ENCODE measurements at regions not wholly inside any gene's neighbourhood (a gene's known extent, or its start where the extent isn't known, plus 50 kb on each side); places are given as distances from the start of the nearest gene placed in this dataset.

DNA sequence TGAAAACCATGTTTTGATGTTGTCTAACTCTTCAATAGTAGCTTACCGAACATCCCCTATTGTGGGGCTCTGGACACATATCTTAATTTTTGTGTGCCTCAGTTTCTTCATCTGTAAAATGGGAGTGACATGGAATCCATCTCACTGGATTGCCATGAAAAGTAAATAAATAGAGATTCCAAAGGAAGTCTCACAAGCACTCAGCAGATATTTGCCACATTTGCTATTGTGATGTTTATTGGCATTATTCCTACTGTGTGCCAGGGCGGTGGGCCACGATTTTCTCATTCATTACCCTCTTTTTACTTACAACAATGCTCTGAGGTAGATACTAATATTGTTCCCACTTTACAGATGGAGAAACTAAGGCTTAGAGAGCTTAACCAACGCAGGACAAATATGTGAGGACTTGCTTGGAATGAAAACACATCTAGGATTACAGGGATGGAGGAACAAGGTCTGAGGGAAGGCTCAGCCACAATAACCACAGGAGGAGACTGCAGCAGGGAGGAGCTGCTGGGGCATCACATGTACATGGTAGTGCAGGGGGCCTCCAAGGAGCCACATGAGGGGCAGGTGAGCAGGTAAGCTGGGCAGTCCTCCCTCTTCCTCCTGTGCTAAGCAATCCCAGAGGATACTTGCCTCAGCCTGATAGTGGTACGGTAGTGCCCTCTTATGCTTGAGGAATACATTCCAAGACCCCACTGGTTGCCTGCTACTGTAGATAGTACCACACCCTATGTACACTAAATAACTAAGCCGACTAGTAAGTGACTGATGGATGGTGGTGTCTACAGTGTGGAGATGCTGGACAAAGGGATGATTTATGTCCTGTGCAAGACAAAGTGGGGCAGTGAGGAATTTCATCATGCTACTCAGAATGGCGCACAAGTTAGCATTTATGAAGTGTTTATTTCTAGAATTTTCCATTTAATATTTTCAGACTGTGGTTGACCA, 176.9 kb downstream of the FOXA2 start (continued):
- TF ChIP-seq, protein P1, sequence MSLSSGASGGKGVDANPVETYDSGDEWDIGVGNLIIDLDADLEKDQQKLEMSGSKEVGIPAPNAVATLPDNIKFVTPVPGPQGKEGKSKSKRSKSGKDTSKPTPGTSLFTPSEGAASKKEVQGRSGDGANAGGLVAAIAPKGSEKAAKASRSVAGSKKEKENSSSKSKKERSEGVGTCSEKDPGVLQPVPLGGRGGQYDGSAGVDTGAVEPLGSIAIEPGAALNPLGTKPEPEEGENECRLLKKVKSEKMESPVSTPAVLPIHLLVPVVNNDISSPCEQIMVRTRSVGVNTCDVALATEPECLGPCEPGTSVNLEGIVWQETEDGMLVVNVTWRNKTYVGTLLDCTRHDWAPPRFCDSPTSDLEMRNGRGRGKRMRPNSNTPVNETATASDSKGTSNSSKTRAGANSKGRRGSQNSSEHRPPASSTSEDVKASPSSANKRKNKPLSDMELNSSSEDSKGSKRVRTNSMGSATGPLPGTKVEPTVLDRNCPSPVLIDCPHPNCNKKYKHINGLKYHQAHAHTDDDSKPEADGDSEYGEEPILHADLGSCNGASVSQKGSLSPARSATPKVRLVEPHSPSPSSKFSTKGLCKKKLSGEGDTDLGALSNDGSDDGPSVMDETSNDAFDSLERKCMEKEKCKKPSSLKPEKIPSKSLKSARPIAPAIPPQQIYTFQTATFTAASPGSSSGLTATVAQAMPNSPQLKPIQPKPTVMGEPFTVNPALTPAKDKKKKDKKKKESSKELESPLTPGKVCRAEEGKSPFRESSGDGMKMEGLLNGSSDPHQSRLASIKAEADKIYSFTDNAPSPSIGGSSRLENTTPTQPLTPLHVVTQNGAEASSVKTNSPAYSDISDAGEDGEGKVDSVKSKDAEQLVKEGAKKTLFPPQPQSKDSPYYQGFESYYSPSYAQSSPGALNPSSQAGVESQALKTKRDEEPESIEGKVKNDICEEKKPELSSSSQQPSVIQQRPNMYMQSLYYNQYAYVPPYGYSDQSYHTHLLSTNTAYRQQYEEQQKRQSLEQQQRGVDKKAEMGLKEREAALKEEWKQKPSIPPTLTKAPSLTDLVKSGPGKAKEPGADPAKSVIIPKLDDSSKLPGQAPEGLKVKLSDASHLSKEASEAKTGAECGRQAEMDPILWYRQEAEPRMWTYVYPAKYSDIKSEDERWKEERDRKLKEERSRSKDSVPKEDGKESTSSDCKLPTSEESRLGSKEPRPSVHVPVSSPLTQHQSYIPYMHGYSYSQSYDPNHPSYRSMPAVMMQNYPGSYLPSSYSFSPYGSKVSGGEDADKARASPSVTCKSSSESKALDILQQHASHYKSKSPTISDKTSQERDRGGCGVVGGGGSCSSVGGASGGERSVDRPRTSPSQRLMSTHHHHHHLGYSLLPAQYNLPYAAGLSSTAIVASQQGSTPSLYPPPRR (CRISPR knock-in tag; IDR thresholded peaks at IDR 0.05; ENCODE audit: borderline replicate concordance): no peak
- TF ChIP-seq, protein P2, sequence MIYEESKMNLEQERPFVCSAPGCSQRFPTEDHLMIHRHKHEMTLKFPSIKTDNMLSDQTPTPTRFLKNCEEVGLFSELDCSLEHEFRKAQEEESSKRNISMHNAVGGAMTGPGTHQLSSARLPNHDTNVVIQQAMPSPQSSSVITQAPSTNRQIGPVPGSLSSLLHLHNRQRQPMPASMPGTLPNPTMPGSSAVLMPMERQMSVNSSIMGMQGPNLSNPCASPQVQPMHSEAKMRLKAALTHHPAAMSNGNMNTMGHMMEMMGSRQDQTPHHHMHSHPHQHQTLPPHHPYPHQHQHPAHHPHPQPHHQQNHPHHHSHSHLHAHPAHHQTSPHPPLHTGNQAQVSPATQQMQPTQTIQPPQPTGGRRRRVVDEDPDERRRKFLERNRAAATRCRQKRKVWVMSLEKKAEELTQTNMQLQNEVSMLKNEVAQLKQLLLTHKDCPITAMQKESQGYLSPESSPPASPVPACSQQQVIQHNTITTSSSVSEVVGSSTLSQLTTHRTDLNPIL (CRISPR knock-in tag; IDR thresholded peaks at IDR 0.05): no peak
- TF ChIP-seq PML (IDR thresholded peaks at IDR 0.05; ENCODE audit: low read length) (no peak), POLR3G (IDR thresholded peaks at IDR 0.05; ENCODE audit: extremely low read depth, insufficient read length, insufficient replicate concordance) (no peak), ZFP1 (CRISPR knock-in tag; IDR thresholded peaks at IDR 0.05) (no peak), KAT2B (IDR thresholded peaks at IDR 0.05; ENCODE audit: low read depth, low read length) (no peak), HOXB6 (CRISPR knock-in tag; IDR thresholded peaks at IDR 0.05; ENCODE audit: borderline replicate concordance) (no peak), CBFA2T3 (IDR thresholded peaks at IDR 0.05) (peak; percentile 31; the same call in 1 of the 2 replicates), ATF7 (IDR thresholded peaks at IDR 0.05) (no peak), ZNF12 (CRISPR knock-in tag; IDR thresholded peaks at IDR 0.05) (no peak), MYC (IDR thresholded peaks at IDR 0.05; ENCODE audit: low read depth, low read length) (no peak), MYC (CRISPR knock-in tag; IDR thresholded peaks at IDR 0.05; ENCODE audit: borderline replicate concordance, low read depth) (no peak), ZNF589 (CRISPR knock-in tag; IDR thresholded peaks at IDR 0.05; ENCODE audit: low read depth) (no peak), SETDB1 (IDR thresholded peaks at IDR 0.05; ENCODE audit: low read length) (no peak)
- TF ChIP-seq, protein P3, sequence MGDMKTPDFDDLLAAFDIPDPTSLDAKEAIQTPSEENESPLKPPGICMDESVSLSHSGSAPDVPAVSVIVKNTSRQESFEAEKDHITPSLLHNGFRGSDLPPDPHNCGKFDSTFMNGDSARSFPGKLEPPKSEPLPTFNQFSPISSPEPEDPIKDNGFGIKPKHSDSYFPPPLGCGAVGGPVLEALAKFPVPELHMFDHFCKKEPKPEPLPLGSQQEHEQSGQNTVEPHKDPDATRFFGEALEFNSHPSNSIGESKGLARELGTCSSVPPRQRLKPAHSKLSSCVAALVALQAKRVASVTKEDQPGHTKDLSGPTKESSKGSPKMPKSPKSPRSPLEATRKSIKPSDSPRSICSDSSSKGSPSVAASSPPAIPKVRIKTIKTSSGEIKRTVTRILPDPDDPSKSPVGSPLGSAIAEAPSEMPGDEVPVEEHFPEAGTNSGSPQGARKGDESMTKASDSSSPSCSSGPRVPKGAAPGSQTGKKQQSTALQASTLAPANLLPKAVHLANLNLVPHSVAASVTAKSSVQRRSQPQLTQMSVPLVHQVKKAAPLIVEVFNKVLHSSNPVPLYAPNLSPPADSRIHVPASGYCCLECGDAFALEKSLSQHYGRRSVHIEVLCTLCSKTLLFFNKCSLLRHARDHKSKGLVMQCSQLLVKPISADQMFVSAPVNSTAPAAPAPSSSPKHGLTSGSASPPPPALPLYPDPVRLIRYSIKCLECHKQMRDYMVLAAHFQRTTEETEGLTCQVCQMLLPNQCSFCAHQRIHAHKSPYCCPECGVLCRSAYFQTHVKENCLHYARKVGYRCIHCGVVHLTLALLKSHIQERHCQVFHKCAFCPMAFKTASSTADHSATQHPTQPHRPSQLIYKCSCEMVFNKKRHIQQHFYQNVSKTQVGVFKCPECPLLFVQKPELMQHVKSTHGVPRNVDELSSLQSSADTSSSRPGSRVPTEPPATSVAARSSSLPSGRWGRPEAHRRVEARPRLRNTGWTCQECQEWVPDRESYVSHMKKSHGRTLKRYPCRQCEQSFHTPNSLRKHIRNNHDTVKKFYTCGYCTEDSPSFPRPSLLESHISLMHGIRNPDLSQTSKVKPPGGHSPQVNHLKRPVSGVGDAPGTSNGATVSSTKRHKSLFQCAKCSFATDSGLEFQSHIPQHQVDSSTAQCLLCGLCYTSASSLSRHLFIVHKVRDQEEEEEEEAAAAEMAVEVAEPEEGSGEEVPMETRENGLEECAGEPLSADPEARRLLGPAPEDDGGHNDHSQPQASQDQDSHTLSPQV (IDR thresholded peaks at IDR 0.05): peak; percentile 39; the same call in 1 of the 2 replicates
- TF ChIP-seq, protein P4, sequence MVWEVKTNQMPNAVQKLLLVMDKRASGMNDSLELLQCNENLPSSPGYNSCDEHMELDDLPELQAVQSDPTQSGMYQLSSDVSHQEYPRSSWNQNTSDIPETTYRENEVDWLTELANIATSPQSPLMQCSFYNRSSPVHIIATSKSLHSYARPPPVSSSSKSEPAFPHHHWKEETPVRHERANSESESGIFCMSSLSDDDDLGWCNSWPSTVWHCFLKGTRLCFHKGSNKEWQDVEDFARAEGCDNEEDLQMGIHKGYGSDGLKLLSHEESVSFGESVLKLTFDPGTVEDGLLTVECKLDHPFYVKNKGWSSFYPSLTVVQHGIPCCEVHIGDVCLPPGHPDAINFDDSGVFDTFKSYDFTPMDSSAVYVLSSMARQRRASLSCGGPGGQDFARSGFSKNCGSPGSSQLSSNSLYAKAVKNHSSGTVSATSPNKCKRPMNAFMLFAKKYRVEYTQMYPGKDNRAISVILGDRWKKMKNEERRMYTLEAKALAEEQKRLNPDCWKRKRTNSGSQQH (CRISPR knock-in tag; IDR thresholded peaks at IDR 0.05): no peak

Data from K562 (cell line).